ENCODE measurements at regions not wholly inside any gene's neighbourhood (a gene's known extent, or its start where the extent isn't known, plus 50 kb on each side); places are given as distances from the start of the nearest gene placed in this dataset.

DNA sequence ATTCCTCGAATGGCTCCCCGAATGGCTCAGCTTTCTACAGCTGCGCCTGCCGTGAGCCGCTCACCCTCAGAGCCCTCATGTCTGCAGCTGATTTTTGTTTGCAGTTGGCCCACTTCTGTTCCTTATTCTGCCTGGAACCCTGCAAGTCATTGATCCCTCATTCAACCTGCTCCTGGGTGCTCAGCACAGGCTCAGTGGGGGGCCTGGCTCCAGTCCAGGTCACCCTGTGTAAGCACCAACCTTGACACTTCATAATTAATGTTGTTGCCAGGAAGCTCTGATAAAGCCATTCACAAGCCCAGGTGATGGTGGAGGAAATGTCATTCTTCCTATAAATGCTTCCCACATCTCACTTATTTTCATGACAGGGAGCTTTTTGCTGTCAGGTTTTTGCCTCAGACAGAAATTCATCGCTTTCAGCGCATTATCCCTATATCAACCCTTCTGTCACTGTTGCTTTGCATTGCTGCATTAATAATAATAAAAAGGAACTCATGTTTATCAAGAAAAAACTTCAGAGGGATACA is 85.7 kb downstream of the F11 start:
- no peak for DNase-seq

DNA sequence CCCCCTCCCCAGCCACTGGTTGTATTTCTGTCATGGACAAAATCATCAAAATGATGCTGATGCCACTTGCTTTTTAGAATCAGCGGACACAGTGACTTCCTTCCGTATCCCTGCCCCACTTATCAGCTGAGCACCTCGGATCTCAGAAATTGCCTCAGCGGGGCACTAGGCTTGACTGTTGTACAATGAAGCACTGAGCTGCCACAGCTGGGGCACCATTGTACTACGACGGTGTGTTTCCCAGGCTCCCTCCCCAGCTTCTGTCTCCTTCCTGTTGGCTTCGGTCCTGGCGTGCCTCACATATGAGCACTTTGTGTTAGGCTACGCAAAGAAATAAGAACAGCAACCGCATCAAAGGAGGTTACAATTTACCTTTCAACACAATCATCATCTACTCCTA is 82.4 kb downstream of the F11 start:
- no peak for DNase-seq

DNA sequence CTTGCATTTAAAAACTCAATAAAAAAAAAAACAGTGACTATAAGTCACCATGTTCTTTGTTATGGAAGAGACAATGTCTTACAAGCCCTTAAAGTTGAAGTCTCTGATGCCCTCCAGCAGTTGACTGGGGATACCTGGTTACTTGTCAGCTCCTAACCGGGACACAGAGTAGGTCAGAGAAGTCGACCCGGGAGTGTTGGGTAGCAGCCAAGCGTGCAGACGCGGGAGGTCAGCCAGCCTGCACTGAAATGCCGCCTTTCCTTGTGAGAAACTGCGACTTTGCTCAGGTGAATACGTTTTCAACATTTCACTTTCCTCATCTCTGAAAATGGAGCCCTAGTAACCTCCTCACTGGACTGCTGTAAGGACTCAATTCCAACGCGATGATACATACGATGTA is 81.8 kb downstream of the F11 start:
- DNase-seq: no peak

DNA sequence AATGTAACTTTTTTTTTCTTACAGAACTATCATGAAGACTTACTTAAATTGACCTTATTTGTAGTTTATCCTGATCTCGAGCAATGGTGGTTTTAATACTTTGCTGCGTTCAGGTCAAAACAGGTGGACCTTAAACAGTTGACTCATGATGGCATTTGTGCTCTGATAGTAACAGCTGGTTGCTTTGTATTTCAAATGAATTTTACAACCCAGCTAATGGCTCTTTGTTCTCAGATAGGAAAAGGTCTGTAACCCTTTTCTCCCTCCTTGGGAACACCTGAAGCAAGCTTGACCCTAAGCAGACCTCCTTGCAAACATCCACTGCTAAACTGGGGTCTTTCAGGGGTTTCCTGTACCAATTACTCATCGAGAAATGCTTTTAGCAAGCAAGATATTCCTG is 79.2 kb downstream of the F11 start:
- no peak for DNase-seq

DNA sequence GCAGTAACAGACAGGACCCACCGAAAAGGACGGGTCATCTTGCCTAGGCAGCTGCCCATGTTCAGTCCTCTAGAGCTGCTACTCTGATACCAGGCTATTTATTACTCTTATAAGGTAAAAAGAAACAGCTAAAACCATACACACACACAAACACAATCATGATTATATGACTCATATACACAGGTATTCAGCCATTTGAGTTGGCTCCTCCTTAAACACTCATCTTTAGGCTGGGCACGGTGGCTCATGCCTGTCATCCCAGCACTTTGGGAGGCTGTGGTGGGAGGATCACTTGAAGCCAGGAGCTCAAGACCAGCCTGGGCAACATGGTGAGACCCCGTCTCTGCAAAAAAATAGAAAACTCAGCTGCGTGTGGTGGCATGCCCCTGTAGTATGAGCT is 76.6 kb downstream of the F11 start:
- DNase-seq: peak; percentile 4

DNA sequence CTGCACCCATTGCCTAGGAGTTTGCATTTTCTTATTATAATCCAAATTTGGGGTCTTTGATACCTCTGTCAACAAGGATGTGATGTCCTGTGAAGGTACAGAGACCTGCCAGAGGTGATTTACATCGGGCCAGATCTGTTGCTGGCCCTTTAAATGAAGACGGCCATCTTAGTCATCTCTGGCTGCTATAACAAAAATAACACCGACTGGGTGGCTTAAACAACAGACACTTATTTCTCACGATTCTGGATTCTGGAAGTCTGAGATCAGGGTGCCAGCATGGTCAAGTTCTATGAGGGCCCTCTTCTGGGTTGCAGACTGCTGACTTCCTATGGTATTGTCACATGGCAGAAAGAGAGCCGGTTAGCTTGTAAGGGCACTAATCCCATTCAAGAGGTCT is 75.7 kb downstream of the F11 start:
- DNase-seq: no peak
